ENCODE measurements at regions not wholly inside any gene's neighbourhood (a gene's known extent, or its start where the extent isn't known, plus 50 kb on each side); places are given as distances from the start of the nearest gene placed in this dataset.

DNA sequence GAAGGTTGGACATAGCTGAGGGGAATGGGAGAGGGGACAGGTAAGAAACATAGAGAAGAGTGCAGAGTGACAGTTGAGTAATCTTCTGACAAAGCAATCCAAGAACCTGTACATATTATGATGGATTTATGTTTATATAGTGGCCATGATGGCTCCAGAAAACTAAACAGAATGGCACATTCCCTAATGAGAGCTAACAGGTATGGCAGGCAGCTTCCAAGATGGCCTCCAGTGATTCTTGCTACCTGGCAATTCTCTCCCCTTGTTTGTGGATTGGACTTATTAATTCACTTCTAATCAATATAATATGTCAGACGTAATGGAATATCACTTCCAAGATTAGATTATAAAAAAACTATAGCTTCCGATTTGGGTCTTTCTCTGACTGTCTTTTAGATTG lies 359.5 kb downstream of the DTHD1 start:
- Histone ChIP-seq H2AFZ (ENCODE audit: low read depth, low read length) (no peak overlapping the region), H3K36me3 (ENCODE audit: insufficient read depth, low read length) (no peaks in the 10 kb centered on the region), H3F3A (ENCODE audit: insufficient read depth, low read length, poor library complexity, severe bottlenecking) (no peaks in the 10 kb centered on the region), H3K9ac (ENCODE audit: low read length) (no peak overlapping the region), H3K4me3 (ENCODE audit: low read length) (no peak overlapping the region), H3K27ac (ENCODE audit: low read length) (no peak overlapping the region), H3K79me2 (replicated peaks; ENCODE audit: insufficient read depth, low read length) (no peaks in the 10 kb centered on the region), H4K20me1 (ENCODE audit: insufficient read depth) (no peaks in the 10 kb centered on the region), H3K4me2 (ENCODE audit: low read length) (no peak overlapping the region), H3K9me2 (ENCODE audit: insufficient read depth, low read length) (no peaks in the 10 kb centered on the region), H3K27me3 (ENCODE audit: insufficient read depth, low read depth, low read length) (no peaks in the 10 kb centered on the region), H3K9me3 (ENCODE audit: low read length) (no peaks in the 10 kb centered on the region)
- TF ChIP-seq POLR2AphosphoS5 (IDR thresholded peaks at IDR 0.05), result no peak
- TF ChIP-seq, protein P1, sequence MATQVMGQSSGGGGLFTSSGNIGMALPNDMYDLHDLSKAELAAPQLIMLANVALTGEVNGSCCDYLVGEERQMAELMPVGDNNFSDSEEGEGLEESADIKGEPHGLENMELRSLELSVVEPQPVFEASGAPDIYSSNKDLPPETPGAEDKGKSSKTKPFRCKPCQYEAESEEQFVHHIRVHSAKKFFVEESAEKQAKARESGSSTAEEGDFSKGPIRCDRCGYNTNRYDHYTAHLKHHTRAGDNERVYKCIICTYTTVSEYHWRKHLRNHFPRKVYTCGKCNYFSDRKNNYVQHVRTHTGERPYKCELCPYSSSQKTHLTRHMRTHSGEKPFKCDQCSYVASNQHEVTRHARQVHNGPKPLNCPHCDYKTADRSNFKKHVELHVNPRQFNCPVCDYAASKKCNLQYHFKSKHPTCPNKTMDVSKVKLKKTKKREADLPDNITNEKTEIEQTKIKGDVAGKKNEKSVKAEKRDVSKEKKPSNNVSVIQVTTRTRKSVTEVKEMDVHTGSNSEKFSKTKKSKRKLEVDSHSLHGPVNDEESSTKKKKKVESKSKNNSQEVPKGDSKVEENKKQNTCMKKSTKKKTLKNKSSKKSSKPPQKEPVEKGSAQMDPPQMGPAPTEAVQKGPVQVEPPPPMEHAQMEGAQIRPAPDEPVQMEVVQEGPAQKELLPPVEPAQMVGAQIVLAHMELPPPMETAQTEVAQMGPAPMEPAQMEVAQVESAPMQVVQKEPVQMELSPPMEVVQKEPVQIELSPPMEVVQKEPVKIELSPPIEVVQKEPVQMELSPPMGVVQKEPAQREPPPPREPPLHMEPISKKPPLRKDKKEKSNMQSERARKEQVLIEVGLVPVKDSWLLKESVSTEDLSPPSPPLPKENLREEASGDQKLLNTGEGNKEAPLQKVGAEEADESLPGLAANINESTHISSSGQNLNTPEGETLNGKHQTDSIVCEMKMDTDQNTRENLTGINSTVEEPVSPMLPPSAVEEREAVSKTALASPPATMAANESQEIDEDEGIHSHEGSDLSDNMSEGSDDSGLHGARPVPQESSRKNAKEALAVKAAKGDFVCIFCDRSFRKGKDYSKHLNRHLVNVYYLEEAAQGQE (IDR thresholded peaks at IDR 0.05; ENCODE audit: borderline replicate concordance), result no peak
- TF ChIP-seq RAD21 (conservative IDR thresholded peaks at IDR 0.05), result no peak
- TF ChIP-seq MXI1 (conservative IDR thresholded peaks at IDR 0.05; ENCODE audit: poor library complexity, severe bottlenecking), result no peak
- no peak for TF ChIP-seq EZH2 (IDR thresholded peaks at IDR 0.05; ENCODE audit: borderline replicate concordance, insufficient read depth, low read length, poor library complexity, severe bottlenecking)
- TF ChIP-seq, protein P2, sequence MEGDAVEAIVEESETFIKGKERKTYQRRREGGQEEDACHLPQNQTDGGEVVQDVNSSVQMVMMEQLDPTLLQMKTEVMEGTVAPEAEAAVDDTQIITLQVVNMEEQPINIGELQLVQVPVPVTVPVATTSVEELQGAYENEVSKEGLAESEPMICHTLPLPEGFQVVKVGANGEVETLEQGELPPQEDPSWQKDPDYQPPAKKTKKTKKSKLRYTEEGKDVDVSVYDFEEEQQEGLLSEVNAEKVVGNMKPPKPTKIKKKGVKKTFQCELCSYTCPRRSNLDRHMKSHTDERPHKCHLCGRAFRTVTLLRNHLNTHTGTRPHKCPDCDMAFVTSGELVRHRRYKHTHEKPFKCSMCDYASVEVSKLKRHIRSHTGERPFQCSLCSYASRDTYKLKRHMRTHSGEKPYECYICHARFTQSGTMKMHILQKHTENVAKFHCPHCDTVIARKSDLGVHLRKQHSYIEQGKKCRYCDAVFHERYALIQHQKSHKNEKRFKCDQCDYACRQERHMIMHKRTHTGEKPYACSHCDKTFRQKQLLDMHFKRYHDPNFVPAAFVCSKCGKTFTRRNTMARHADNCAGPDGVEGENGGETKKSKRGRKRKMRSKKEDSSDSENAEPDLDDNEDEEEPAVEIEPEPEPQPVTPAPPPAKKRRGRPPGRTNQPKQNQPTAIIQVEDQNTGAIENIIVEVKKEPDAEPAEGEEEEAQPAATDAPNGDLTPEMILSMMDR (IDR thresholded peaks at IDR 0.05; ENCODE audit: poor library complexity, severe bottlenecking), result no peak
- TF ChIP-seq TAF1 (IDR thresholded peaks at IDR 0.05; ENCODE audit: low read depth), result no peak
- TF ChIP-seq EP300 (conservative IDR thresholded peaks at IDR 0.05; ENCODE audit: poor library complexity, severe bottlenecking), result no peak
- no peak for TF ChIP-seq SMC3 (conservative IDR thresholded peaks at IDR 0.05; ENCODE audit: poor library complexity)

DNA sequence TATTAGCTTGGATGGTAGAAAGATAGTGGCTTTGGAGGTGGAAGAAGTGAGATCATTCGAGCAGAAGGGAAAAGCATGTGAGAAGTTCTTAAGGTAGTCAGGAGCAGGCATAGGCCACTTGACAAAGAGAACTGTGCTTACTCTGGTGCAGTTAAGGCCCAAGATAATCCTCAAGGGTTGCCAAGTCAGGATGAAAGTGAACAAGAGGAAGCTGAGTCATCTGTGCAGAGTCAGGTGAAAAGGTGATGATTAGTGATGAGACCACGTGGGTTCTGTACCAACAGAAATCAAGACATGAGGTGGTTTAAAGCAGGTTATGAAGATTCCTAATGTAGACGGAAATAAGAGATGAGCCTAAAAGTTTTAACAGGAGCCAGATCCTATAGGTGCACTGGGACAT lies 369.8 kb downstream of the DTHD1 start:
- no peaks in the 10 kb centered on the region for H3K36me3 ChIP-seq (ENCODE audit: insufficient read depth, low read length)
- TF ChIP-seq EP300 (conservative IDR thresholded peaks at IDR 0.05; ENCODE audit: poor library complexity, severe bottlenecking) (no peak), EZH2 (IDR thresholded peaks at IDR 0.05; ENCODE audit: borderline replicate concordance, insufficient read depth, low read length, poor library complexity, severe bottlenecking) (no peak), SMC3 (conservative IDR thresholded peaks at IDR 0.05; ENCODE audit: poor library complexity) (no peak), POLR2AphosphoS5 (IDR thresholded peaks at IDR 0.05) (no peak), RAD21 (conservative IDR thresholded peaks at IDR 0.05) (no peak), TAF1 (IDR thresholded peaks at IDR 0.05; ENCODE audit: low read depth) (no peak), MXI1 (conservative IDR thresholded peaks at IDR 0.05; ENCODE audit: poor library complexity, severe bottlenecking) (no peak)
- TF ChIP-seq, protein P1 (IDR thresholded peaks at IDR 0.05; ENCODE audit: borderline replicate concordance), result no peak
- TF ChIP-seq, protein P2 (IDR thresholded peaks at IDR 0.05; ENCODE audit: poor library complexity, severe bottlenecking), result no peak
- H3K9me2 ChIP-seq (ENCODE audit: insufficient read depth, low read length), result no peaks in the 10 kb centered on the region
- H4K20me1 ChIP-seq (ENCODE audit: insufficient read depth), result no peaks in the 10 kb centered on the region
- H3K27me3 ChIP-seq (ENCODE audit: insufficient read depth, low read depth, low read length), result no peaks in the 10 kb centered on the region
- no peaks in the 10 kb centered on the region for H3K79me2 ChIP-seq (replicated peaks; ENCODE audit: insufficient read depth, low read length)
- no peaks in the 10 kb centered on the region for H3F3A ChIP-seq (ENCODE audit: insufficient read depth, low read length, poor library complexity, severe bottlenecking)
- no peak overlapping the region for H2AFZ ChIP-seq (ENCODE audit: low read depth, low read length)
- H3K4me2 ChIP-seq (ENCODE audit: low read length), result no peak overlapping the region
- no peak overlapping the region for H3K27ac ChIP-seq (ENCODE audit: low read length)
- no peak overlapping the region for H3K9ac ChIP-seq (ENCODE audit: low read length)
- no peaks in the 10 kb centered on the region for H3K9me3 ChIP-seq (ENCODE audit: low read length)
- no peak overlapping the region for H3K4me3 ChIP-seq (ENCODE audit: low read length)

Measured in neural cell (in vitro differentiated cells).